ENCODE measurements at regions not wholly inside any gene's neighbourhood (a gene's known extent, or its start where the extent isn't known, plus 50 kb on each side); places are given as distances from the start of the nearest gene placed in this dataset.

DNA sequence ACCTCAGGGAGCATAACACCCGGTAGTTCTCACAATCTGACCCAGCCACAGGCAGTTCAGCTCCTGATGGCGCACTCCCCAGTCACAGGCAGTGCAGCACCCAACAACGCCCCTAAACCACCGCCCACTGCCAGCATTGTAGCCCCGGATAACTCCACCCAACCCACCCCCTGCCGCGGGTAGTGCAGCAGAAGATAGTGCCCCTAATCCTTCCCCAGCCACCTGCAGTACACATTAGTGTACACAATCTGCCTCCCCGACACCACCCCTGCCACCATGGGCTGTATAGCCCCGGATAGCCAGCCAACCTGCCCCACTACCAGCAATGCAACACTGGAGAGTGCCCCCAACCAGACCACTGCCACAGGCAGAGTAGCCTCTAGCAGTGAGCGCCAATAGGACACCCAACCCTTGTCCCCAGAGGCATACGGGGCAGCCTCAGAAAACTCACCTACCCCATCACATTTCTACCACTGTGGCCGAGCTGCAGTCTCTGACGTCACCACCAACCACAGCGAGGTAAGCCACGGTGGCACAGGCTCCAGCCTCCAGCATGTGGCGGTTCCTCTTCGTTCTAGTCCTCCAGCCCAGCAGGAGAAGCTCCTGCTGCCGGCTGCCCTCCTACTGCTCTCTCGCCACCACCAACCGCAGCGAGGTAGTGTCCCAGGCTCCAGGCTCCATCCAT lies 877.3 kb downstream of the KCNJ18 start:
- no peak overlapping the region for H3K27ac ChIP-seq
- TF ChIP-seq ZFX (IDR thresholded peaks at IDR 0.05; ENCODE audit: borderline replicate concordance): no peak
- TF ChIP-seq, protein P1, sequence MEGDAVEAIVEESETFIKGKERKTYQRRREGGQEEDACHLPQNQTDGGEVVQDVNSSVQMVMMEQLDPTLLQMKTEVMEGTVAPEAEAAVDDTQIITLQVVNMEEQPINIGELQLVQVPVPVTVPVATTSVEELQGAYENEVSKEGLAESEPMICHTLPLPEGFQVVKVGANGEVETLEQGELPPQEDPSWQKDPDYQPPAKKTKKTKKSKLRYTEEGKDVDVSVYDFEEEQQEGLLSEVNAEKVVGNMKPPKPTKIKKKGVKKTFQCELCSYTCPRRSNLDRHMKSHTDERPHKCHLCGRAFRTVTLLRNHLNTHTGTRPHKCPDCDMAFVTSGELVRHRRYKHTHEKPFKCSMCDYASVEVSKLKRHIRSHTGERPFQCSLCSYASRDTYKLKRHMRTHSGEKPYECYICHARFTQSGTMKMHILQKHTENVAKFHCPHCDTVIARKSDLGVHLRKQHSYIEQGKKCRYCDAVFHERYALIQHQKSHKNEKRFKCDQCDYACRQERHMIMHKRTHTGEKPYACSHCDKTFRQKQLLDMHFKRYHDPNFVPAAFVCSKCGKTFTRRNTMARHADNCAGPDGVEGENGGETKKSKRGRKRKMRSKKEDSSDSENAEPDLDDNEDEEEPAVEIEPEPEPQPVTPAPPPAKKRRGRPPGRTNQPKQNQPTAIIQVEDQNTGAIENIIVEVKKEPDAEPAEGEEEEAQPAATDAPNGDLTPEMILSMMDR (IDR thresholded peaks at IDR 0.05): no peak

DNA sequence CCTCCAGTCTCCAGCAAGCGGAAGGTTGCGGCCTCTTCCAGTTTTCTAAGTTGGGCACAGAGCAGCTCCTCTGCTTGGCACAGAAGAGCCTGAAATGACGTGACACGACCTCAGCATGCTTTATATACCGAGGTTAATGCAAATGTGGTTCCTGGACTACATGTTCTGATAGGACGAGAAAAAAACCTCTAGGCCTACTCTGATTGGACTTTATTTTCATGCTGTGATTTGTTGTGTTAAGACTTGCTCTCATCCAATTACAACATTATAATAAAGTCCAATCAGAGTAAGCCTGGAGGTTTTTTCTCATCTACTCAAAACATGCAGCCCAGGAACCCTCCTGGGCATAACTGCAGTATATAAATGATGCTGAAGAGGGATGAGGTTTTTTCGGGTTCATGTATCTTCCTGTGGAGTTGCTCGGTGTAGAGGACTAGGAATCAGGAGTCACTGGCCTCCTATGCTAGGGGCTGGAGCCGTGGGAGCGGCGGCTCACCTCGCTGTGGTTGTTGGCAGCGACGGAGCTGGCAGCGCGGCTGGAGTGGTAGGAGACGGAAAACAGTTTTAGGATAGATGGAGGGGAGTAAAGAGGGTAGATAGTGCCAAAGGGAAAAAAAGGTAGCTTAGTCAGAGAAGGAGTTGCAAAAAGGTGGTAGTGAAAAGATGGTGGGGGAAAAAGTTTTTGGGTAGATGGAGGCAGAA lies 878.0 kb downstream of the KCNJ18 start:
- TF ChIP-seq, protein P1 (IDR thresholded peaks at IDR 0.05): no peak
- TF ChIP-seq ZFX (IDR thresholded peaks at IDR 0.05; ENCODE audit: borderline replicate concordance): no peak
- H3K27ac ChIP-seq: no peak overlapping the region

DNA sequence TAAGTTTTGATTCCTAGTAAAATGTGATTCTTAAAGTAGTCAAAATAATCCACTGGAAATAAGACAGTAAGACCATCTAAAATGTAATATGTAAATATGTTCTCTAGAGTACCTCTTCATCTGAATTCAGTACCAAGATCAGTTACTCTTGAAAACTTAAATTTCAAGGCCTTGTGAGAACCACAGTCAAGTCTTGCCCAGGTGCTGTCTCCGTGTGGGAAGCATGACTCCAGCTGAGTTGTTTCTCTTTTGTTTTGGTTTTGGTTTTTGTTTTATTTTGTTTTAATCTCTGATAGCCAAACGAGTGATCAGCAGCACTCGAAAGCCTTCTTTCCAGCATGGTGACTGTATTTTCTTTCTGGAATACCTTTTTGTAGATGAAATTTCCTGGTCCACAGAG lies 907.0 kb downstream of the KCNJ18 start:
- TF ChIP-seq, protein P1 (IDR thresholded peaks at IDR 0.05): no peak
- no peak for TF ChIP-seq ZFX (IDR thresholded peaks at IDR 0.05; ENCODE audit: borderline replicate concordance)
- no peak overlapping the region for H3K27ac ChIP-seq

DNA sequence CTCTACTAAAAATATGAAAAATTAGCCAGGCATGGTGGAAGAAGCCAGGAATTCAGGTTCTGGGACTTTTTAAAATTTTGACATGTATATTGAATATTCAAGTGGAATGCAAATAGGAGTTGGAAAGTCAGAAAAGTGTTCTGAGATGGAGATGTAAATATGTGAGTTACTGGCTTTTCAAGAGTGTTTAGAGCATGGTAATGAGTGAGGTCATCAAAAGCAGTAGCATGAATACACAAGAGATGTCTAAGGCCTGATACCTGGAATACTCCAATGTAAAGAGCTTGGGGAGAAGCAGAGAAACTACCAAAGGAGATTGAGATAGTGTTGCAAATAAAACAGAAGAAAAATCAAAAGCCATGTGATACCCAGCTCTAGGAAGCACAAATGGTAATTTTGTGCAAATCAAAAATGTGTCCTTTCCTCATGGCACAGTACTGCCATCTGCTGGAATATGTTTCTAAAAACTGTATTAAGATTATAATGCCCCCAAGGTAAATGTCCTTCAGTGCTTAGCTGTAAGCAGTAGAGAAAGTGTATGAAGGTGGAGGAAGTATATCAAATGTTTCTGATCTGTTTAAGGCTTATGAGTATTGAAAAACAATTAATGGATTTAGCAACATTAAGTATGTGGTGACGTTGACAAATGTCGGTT lies 908.4 kb downstream of the KCNJ18 start:
- no peak for TF ChIP-seq ZFX (IDR thresholded peaks at IDR 0.05; ENCODE audit: borderline replicate concordance)
- TF ChIP-seq, protein P1 (IDR thresholded peaks at IDR 0.05): peak; percentile 83
- no peak overlapping the region for H3K27ac ChIP-seq
